T-cell (primary cell): ENCODE measurements at regions not wholly inside any gene's neighbourhood (a gene's known extent, or its start where the extent isn't known, plus 50 kb on each side); places are given as distances from the start of the nearest gene placed in this dataset.
"Not testable (repeated sequence)": the region's sequence is repeated elsewhere in the genome, so short reads cannot be mapped to it uniquely, and the experiment has no call there.

ENCODE experiments used
- ATAC-seq, 4 experiments: fragments of 200-7000 bp in 3 of 4; fragments of 150-1000 bp in 1 of 4; cut with Tn5 transposase; replicated peaks in 1 of 4; 1 replicate in 3 of 4; 2 replicates in 1 of 4; pipeline ENCODE4 v1.10.0; 2021; ENCODE audit warnings: moderate library complexity in 3 of 4, mild to moderate bottlenecking in 2 of 4, moderate number of reproducible peaks in 1 of 4
- CTCF ChIA-PET, 2 donors: fragments of 300-600 bp; sonication (Branson Sonifier 250); formaldehyde crosslinking; loops; one replicate each; lab custom pipeline; 2022; ENCODE audit warnings: antibody characterized with exemption in 2 of 2; lab: Charles Lee
- POLR2A ChIA-PET, 2 donors: fragments of 300-600 bp; sonication (Branson Sonifier 250); formaldehyde crosslinking; loops; one replicate each; lab custom pipeline; 2022; ENCODE audit warnings: antibody characterized with exemption in 2 of 2; lab: Charles Lee
- DNase-seq, 35 experiments: peaks; one replicate each; pipeline versions ENCODE4 v3.0.0 to v3.0.0-alpha.2; 2013 to 2023
- H3K27ac ChIP-seq: one replicate; pipeline ENCODE4 v1.5.1; 2013; ENCODE audit warnings: low read length
- H3K27me3 ChIP-seq, 2 experiments: replicated peaks in 1 of 2; 1 replicate in 1 of 2; 2 replicates in 1 of 2; pipeline versions ENCODE4 v1.6.1 to v1.7.0; 2013; ENCODE audit warnings: low read length in 1 of 2, mixed read lengths in 1 of 2; ENCODE audit not compliant: control insufficient read depth in 2 of 2, insufficient read depth in 2 of 2; ENCODE audit errors: extremely low read depth in 1 of 2
- H3K36me3 ChIP-seq, 2 donors: 1 replicate in 1 of 2; 2 replicates in 1 of 2; pipeline versions ENCODE4 v1.6.1 to v1.7.0; 2013; ENCODE audit warnings: low read length in 1 of 2; ENCODE audit not compliant: control insufficient read depth in 2 of 2, insufficient read depth in 1 of 2; ENCODE audit errors: extremely low read depth in 1 of 2
- H3K4me1 ChIP-seq, 2 experiments: 1 replicate in 1 of 2; 2 replicates in 1 of 2; pipeline versions ENCODE4 v1.6.1 to v1.7.0; 2013; ENCODE audit warnings: low read length in 2 of 2, mixed read lengths in 1 of 2; ENCODE audit not compliant: insufficient read depth in 2 of 2, control insufficient read depth in 1 of 2; ENCODE audit errors: extremely low read depth in 1 of 2
- H3K4me3 ChIP-seq, 2 donors: 1 replicate in 1 of 2; 2 replicates in 1 of 2; pipeline versions ENCODE4 v1.5.1 to v1.7.0; 2013; ENCODE audit warnings: mild to moderate bottlenecking in 2 of 2, low read length in 1 of 2, moderate library complexity in 1 of 2; ENCODE audit not compliant: control insufficient read depth in 1 of 2; ENCODE audit errors: extremely low read depth in 1 of 2
- H3K9me3 ChIP-seq: 2 replicates; pipeline ENCODE4 v1.7.0; 2013
- H3K27ac Mint-ChIP-seq, 2 donors: one replicate each; pipeline ENCODE4 v1.8.0; 2020 to 2021; ENCODE audit warnings: mild to moderate bottlenecking in 2 of 2, mixed read lengths in 2 of 2
- H3K27me3 Mint-ChIP-seq, 2 donors: one replicate each; pipeline ENCODE4 v1.8.0; 2021 to 2022; ENCODE audit warnings: mixed read lengths in 2 of 2
- H3K36me3 Mint-ChIP-seq: one replicate; pipeline ENCODE4 v1.8.0; 2021; ENCODE audit warnings: mixed read lengths
- H3K4me1 Mint-ChIP-seq, 3 donors: one replicate each; pipeline ENCODE4 v1.8.0; 2020 to 2022; ENCODE audit warnings: mixed read lengths in 3 of 3, mild to moderate bottlenecking in 1 of 3
- H3K4me3 Mint-ChIP-seq, 3 donors: one replicate each; pipeline ENCODE4 v1.8.0; 2020 to 2022; ENCODE audit warnings: mild to moderate bottlenecking in 3 of 3, mixed read lengths in 3 of 3, moderate library complexity in 3 of 3
- H3K9me3 Mint-ChIP-seq, 3 donors: one replicate each; pipeline ENCODE4 v1.8.0; 2020 to 2022; ENCODE audit warnings: mixed read lengths in 3 of 3
- WGBS: methylation state at CpG from one replicate; pipeline ENCODE4 v1.1.5; 2013; ENCODE audit warnings: missing lambda C conversion rate; ENCODE audit not compliant: insufficient coverage; 5-methylcytosine and 5-hydroxymethylcytosine counted together

- H3K9me3 ChIP-seq, result not testable (repeated sequence)
Measured at GRCh38 chr2:207233141-207233540, 67.4 kb upstream of the KLF7 start.

GRCh38 chr2:207233731-207234130 is 68.0 kb upstream of the KLF7 start:
- ChIA-PET POLR2A (no interaction called here), CTCF (no interaction called here)
- peaks cover 0 to 4% of the 10 kb centered on the region in 2 experiments for H3K27me3 ChIP-seq
- no peak overlapping the region for H3K4me3 ChIP-seq
- H3K27ac Mint-ChIP-seq, result no peak overlapping the region
- H3K36me3 ChIP-seq, result no peaks in the 10 kb centered on the region
- ATAC-seq, result no peak
- H3K36me3 Mint-ChIP-seq, result no peaks in the 10 kb centered on the region
- no peaks in the 10 kb centered on the region for H3K27me3 Mint-ChIP-seq
- no peak for DNase-seq
- H3K4me1 Mint-ChIP-seq, result peaks cover 10 to 48% (median 14%) of the 10 kb centered on the region in 3 donors
- peaks cover 7 to 13% of the 10 kb centered on the region in 2 experiments for H3K4me1 ChIP-seq
- no peaks in the 10 kb centered on the region for H3K9me3 ChIP-seq
- H3K27ac ChIP-seq, result no peak overlapping the region
- no peak overlapping the region for H3K4me3 Mint-ChIP-seq
- H3K9me3 Mint-ChIP-seq, result no peaks in the 10 kb centered on the region
- 71% methylated on average over 3 of the region's 3 CpGs for WGBS

More at GRCh38 chr2:207233141-207233540, 67.4 kb upstream of the KLF7 start:
- H3K27ac Mint-ChIP-seq, H3K27ac ChIP-seq, H3K4me3 Mint-ChIP-seq, H3K27me3 ChIP-seq, H3K4me3 ChIP-seq, ATAC-seq, H3K9me3 Mint-ChIP-seq, H3K36me3 Mint-ChIP-seq, DNase-seq, H3K36me3 ChIP-seq, H3K27me3 Mint-ChIP-seq: not testable (repeated sequence)
- POLR2A ChIA-PET, result interaction anchor here (0.6 kb wide), 2 partner anchors 505 to 1583 kb away, joined by 3 read pairs; no protein-coding TSS in a partner anchor
- CTCF ChIA-PET, result interaction anchor here in 1 of 2 donors (0.6 kb wide), 1 partner anchor 101 kb away, joined by 3 read pairs; no protein-coding TSS in a partner anchor
- H3K4me1 ChIP-seq, result peaks cover 2 to 10% of the 10 kb centered on the region in 2 experiments
- peaks cover 10 to 51% (median 14%) of the 10 kb centered on the region in 3 donors for H3K4me1 Mint-ChIP-seq

GRCh38 chr2:207235621-207236020 is 69.9 kb upstream of the KLF7 start:
- Histone ChIP-seq H3K9me3 (no peaks in the 10 kb centered on the region), H3K36me3 (no peaks in the 10 kb centered on the region), H3K4me1 (peaks cover 21 to 31% of the 10 kb centered on the region in 2 experiments), H3K27ac (no peak overlapping the region), H3K27me3 (peaks cover 0 to 4% of the 10 kb centered on the region in 2 experiments), H3K4me3 (no peak overlapping the region)
- CTCF ChIA-PET, result no interaction called here
- Mint-ChIP-seq H3K36me3 (no peaks in the 10 kb centered on the region), H3K4me1 (peaks cover 9 to 37% (median 11%) of the 10 kb centered on the region in 3 donors), H3K9me3 (no peaks in the 10 kb centered on the region), H3K27me3 (no peaks in the 10 kb centered on the region), H3K4me3 (no peak overlapping the region), H3K27ac (no peak overlapping the region)
- ATAC-seq (no peak), DNase-seq (no peak)
- POLR2A ChIA-PET, result no interaction called here
- WGBS, result 80% methylated on average over 1 of the region's 4 CpGs

GRCh38 chr2:207236156-207236935 is 70.6 kb upstream of the KLF7 start:
- H3K36me3 Mint-ChIP-seq, result no peaks in the 10 kb centered on the region
- H3K27me3 Mint-ChIP-seq, result no peaks in the 10 kb centered on the region
- H3K4me1 Mint-ChIP-seq, result peaks cover 2 to 30% (median 4%) of the 10 kb centered on the region in 3 donors
- no peak overlapping the region for H3K4me3 Mint-ChIP-seq
- no peak overlapping the region for H3K4me3 ChIP-seq
- ChIA-PET CTCF (no interaction called here), POLR2A (no interaction called here)
- WGBS, result 100% methylated on average over 1 of the region's 2 CpGs
- no peak overlapping the region for H3K27ac ChIP-seq
- H3K36me3 ChIP-seq, result no peaks in the 10 kb centered on the region
- no peaks in the 10 kb centered on the region for H3K9me3 ChIP-seq
- H3K27me3 ChIP-seq, result peaks cover 0 to 4% of the 10 kb centered on the region in 2 experiments
- no peak overlapping the region for H3K27ac Mint-ChIP-seq
- H3K4me1 ChIP-seq, result peaks cover 24 to 31% of the 10 kb centered on the region in 2 experiments
- no peak for DNase-seq
- no peaks in the 10 kb centered on the region for H3K9me3 Mint-ChIP-seq
- ATAC-seq, result no peak

GRCh38 chr2:207238831-207239701 is 73.3 kb upstream of the KLF7 start:
- Histone ChIP-seq H3K27me3 (peaks cover 0 to 4% of the 10 kb centered on the region in 2 experiments), H3K36me3 (no peaks in the 10 kb centered on the region), H3K9me3 (no peaks in the 10 kb centered on the region), H3K4me1 (peaks cover 24 to 28% of the 10 kb centered on the region in 2 experiments), H3K27ac (no peak overlapping the region), H3K4me3 (no peak overlapping the region)
- no peak overlapping the region for H3K27ac Mint-ChIP-seq
- POLR2A ChIA-PET, result no interaction called here
- ATAC-seq (peak in 3 of 4 experiments; percentile 21 to 43 (median 33)), DNase-seq (peak in 2 of 35 experiments; percentile 7 to 24)
- H3K9me3 Mint-ChIP-seq, result no peaks in the 10 kb centered on the region
- no peaks in the 10 kb centered on the region for H3K36me3 Mint-ChIP-seq
- CTCF ChIA-PET, result interaction anchor here in 1 of 2 donors (1.0 kb wide), 1 partner anchor 19 kb away, joined by 3 read pairs; no protein-coding TSS in a partner anchor
- WGBS, result 50% methylated on average over 3 of the region's 7 CpGs
- H3K4me3 Mint-ChIP-seq, result no peak overlapping the region
- no peaks in the 10 kb centered on the region for H3K27me3 Mint-ChIP-seq
- H3K4me1 Mint-ChIP-seq, result peaks cover 2 to 16% (median 2%) of the 10 kb centered on the region in 3 donors
